Fibroblast of skin of back (primary cell): ENCODE measurements at regions not wholly inside any gene's neighbourhood (a gene's known extent, or its start where the extent isn't known, plus 50 kb on each side); places are given as distances from the start of the nearest gene placed in this dataset.
"Not testable (repeated sequence)": the region's sequence is repeated elsewhere in the genome, so short reads cannot be mapped to it uniquely, and the experiment has no call there.

Source experiments
- DNase-seq: peaks from one replicate; pipeline ENCODE4 v3.0.0-alpha.2; 2013

DNA sequence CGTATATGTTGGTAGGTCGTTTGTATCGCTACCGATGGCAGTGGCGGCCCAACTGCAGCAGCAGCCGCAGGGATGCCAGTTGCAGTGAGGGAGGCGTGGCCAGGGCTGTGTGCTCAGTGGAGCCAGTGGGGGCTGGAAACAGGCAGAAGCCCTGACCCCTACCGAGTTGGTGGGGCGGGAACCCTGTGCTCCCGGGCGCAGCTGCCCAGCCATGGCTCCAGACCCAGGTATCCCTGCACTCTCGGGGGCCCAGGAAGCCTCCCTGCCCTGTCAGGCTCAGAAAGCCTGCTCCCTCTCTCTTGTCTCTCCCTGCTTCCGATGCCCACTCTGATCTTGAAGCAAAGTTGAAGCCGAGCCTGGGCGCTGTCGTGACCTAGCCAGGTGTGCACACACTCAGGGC, 78.6 kb upstream of the ITGB1 start:
- DNase-seq: no peak

DNA sequence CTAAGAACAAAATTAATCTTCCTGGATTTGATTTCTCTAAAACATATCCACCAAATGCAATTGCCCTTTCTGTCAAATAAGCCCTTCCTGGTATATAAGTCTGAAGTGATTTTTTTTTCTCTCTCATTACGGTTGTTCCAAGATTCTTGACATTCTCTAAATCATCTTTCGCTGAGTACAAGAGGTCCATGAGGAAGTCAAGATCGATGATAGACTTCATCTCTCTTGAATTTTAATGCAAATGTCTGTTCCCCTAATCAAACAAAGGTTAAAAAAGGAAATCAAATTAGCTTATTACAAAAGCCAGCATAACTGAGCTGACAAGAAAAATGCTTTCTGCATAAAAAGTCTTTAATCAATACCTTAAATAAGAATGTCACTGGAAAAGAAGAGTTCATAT, 77.4 kb upstream of the ITGB1 start:
- DNase-seq: no peak

GRCh38 chr10:33034931-33035330, 76.9 kb upstream of the ITGB1 start:
- DNase-seq: no peak

DNA sequence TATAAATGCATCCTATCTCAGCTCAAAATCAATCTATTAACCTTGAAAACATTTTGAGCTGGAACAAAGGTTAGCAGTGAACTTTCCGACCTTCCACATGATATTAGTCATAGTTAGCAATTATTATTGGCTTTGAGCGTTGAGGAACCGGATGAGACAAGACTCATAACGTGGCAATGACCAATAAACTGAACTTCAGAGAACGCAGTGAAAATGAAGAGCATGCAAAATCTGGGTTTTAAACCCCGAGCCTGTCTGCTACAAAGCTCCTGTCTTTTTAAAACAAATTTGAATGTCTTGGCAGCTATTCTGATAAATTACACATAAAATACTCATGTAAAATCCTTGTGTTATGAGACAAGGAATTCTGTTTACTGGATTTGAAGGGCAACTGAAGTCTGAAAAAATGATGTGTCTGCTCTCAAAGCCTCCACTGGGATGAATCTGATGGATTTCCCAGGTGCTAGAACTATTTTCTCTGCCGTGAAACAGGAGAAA, 74.7 kb upstream of the ITGB1 start:
- peak; percentile 49 for DNase-seq

DNA sequence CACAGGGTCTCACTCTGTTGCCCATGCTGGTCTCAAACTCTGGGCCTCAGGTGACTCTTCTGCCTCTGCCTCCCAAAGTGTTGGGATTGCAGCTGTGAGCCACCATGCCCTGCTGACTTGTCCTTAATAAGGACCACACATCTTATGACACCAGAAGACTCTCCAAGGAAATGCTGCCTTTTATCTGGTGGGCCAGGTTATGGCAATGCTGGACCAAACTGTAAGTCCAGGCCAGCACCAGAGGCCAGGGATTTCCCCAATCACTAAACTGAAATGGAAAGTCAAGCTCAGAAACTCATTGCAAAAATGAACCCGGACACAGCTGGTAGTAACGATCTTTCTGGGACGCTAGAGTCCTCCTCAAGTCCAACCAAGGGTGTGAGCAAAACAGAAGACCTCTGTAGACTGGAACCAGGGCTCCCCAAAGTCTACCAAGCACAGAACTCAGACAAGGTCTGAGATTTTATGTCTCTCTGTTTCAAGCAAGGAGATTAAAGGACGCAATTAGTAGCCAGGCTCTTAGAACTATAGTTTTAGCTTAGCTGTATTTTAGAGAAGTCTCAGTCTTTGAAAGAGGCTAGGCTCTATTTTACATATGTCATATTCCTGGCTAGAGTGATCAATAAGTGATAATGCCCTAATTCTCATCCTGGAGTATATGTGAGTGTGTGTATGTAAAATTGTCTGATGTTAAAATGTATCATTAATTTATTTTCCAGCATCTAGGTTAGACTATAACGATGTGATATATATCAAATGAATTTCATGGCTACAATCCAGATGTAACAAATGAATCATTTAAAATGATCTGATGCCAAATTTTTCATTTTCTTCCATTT, 74.0 kb upstream of the ITGB1 start:
- DNase-seq: no peak

- DNase-seq: no peak
These were observed 73.1 kb upstream of the ITGB1 start for GRCh38 chr10:33031171-33031570.

GRCh38 chr10:33028515-33028914, 70.5 kb upstream of the ITGB1 start:
- not testable (repeated sequence) for DNase-seq

GRCh38 chr10:33027088-33027487, 69.1 kb upstream of the ITGB1 start:
- DNase-seq: no peak

DNA sequence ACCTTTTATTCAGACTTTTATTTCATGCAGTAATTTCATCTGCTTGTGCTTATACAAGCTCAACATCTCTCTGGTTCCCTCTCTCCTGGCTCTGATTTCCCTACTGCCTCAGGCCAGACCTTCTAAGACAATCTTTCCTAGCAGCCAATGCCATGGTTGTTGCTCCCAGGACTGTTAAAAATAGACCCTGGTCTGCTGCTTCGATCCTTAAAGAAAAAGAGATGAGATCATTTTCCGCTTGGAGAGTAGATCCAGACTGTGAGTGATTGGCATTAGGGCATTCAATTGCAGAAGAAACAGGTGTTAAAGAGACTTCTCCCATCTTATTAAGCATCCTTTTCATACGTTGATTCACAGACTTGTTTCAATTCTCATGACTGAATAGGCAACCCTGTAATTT, 68.4 kb upstream of the ITGB1 start:
- DNase-seq: no peak

- no peak for DNase-seq
These were observed 67.9 kb upstream of the ITGB1 start for GRCh38 chr10:33025910-33026309.

- no peak for DNase-seq
These were observed 67.0 kb upstream of the ITGB1 start for GRCh38 chr10:33025039-33025438.

GRCh38 chr10:33022691-33023090, 64.7 kb upstream of the ITGB1 start:
- DNase-seq: no peak

- DNase-seq: no peak
These were observed 64.1 kb upstream of the ITGB1 start for GRCh38 chr10:33022090-33022489.

DNA sequence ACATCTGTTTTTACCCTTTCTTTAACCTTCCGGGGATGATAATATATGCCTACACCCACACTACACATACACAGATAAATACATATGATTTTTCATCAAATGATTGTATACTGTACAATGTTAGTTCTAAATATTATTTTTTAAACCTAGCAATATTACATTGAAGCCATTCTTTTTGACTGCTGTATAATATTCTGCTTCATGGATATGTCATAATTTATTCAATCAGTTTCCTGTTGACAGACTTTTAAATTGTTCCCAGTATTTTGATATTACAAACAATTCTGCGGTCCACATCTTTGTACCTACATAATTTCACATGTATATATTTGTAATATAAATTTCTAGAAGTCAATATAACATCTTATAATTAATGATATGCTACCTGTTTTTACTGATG, 59.0 kb upstream of the ITGB1 start:
- no peak for DNase-seq

DNA sequence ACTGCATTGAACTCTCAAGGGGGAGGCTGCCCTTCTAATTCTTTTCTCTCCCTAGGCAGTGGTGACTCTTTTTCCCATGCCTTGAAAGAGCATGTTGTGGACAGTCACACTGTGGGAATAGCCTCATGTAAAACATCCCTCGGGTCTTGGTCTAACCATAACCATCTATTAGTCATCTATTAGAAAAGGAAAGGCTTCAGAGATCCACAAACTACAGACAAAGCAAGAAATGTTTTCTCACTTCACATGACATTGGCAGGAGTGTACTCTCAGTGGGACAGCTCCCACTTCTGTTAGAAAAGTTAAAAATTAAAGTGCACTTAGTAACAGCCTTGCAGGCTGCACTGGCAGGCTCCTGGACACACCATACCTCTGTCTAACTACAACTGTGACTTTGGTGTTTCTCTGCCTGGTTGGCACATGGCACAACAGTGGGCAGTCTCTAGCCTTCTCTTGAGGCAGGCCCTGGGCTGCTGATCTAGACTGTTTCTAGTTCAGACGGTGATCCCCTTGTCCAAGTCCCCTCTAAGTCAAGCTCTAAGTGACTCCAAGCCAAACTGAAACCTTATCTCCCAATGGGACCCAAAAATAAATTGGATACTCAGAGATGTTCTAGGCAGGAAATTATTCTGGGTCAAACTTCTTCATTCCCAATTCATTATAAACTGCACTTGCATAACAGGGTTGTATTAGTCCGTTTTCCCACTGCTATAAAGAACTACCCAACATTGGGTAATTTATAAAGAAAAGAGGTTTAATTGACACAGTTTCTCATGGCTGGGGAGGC, 57.9 kb upstream of the ITGB1 start:
- peak; percentile 90 for DNase-seq

DNA sequence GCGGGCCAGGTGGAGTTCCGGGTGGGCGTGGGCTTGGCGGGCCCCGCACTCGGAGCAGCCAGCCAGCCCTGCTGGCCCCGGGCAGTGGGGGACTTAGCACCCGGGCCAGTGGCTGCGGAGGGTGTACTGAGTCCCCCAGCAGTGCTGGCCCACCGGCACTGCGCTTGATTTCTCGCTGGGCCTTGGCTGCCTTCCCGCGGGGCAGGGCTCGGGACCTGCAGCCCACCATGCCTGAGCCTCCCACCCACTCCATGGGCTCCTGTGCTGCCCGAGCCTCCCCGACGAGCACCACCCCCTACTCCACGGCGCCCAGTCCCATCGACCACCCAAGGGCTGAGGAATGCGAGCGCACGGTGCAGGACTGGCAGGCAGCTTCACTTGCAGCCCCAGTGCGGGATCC, 55.3 kb upstream of the ITGB1 start:
- not testable (repeated sequence) for DNase-seq

DNA sequence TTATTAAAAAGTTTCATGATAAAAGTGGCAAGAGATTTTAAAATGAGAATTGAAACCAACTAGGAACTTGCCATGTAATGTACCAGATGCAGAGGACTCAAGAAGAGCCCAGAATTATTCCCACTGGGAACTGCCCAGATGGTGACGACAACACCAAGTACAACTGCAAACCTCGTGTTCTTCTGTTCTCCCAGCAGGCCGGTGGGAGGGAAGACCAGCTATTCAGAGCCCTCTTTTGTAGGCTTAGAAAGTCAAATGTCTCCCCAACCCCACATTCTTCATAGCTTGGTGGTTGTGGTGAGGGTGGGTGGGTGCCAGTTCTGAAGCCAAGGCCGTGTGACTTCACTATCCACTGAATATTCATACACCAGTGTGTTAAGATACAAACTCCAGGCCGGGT, 54.3 kb upstream of the ITGB1 start:
- DNase-seq: peak; percentile 11

- peak; percentile 81 for DNase-seq
These were observed 52.4 kb upstream of the ITGB1 start for GRCh38 chr10:33010132-33011037.

GRCh38 chr10:33009244-33010131, 51.5 kb upstream of the ITGB1 start:
- no peak for DNase-seq

- peak; percentile 80 for DNase-seq
These were observed 50.6 kb upstream of the ITGB1 start for GRCh38 chr10:33008499-33009243.
